GM18951 (cell line): ENCODE measurements at regions not wholly inside any gene's neighbourhood (a gene's known extent, or its start where the extent isn't known, plus 50 kb on each side); places are given as distances from the start of the nearest gene placed in this dataset.

Experiments
- POLR2A ChIP-seq: IDR thresholded peaks from 4 replicates; pipeline ENCODE4 v1.6.1; 2011; ENCODE audit warnings: mild to moderate bottlenecking; ENCODE audit not compliant: insufficient read length, insufficient read depth; ENCODE audit errors: extremely low read depth
- in situ Hi-C: fragments of 300-500 bp; cut with MboI; formaldehyde crosslinking; loops from one replicate; pipeline ENCODE4 v1.12.0; 2022; ENCODE audit warnings: low sequenced_read_pairs, mixed read lengths, inconsistent platforms; ENCODE audit not compliant: unreplicated experiment

DNA sequence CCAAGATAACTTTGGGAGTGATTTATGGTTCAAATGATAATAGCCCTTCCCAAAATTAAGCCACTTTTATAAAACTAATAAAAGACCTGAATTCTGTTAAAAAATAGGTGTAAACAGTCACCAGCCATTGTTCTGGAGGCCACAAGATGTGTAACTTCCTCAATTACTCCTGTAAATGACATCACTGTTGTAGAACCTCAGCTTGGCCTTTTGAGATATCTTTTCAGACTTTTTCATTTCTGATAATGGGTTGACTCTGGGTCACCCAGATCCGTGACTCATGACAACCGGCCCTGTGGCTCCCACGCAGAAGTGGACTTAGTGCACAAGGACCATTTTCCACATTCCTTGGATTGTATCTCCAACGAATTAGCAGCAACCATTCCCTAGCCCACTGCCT, 106.6 kb downstream of the DKK1 start:
- no peak for TF ChIP-seq POLR2A
- in situ Hi-C loops = no loop called here

DNA sequence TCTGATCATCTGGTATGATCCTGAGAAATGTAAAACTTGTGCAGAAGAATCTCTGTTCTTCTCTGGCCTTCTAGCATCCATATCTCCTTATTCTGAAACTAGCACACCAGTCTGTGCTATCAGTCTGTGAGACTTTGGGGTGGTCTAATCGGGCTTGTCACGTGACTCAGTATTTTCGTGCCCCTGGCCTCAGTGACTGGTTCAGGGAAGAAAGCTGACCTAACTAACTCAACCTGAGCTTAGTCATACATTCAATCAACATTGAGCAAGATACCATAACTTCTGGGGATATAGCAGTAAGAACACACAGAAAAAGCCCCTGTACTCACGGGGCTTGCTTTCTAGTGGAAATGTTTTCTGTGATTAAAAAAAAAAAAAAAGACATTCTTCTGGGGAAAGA, 109.3 kb downstream of the DKK1 start:
- in situ Hi-C loops = no loop called here
- TF ChIP-seq POLR2A = no peak

DNA sequence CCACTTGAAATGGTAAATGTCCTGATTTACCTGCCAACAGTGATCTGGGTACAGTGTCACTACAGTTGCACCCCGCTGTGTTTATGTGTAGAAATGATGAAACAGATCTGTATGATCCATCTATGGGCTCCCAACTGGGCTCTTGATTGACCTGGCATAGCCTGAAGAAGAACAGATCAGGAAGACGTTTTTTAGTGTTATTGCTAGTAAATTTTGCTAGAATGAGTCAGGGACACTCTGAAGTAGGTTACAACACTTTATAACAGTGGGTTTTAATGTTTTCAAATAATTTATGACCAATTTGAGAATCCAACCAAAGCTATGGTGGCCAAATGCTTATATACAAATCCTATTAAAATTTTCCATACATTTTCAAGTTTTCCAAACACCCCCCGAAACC, 110.3 kb downstream of the DKK1 start:
- TF ChIP-seq POLR2A = no peak
- in situ Hi-C loops = no loop called here

DNA sequence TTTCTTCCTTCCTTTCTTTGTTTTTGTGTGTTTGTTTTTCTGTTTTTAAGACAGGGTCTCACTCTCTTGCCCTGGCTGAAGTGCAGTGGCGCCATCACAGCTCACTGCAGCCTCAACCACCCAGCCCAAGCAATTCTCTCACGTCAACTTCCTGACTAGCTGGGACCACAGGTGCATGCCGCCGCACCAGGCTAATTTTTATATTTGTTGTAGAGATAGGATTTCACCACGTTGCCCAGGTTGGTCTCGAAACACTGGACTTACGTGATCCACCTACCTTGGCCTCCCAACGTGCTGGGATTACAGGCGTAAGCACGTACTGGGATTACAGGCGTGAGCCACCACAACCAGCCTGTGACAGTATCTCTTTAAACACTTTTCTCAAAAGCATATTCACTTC, 120.7 kb downstream of the DKK1 start:
- no peak for TF ChIP-seq POLR2A
- in situ Hi-C loops = no loop called here

DNA sequence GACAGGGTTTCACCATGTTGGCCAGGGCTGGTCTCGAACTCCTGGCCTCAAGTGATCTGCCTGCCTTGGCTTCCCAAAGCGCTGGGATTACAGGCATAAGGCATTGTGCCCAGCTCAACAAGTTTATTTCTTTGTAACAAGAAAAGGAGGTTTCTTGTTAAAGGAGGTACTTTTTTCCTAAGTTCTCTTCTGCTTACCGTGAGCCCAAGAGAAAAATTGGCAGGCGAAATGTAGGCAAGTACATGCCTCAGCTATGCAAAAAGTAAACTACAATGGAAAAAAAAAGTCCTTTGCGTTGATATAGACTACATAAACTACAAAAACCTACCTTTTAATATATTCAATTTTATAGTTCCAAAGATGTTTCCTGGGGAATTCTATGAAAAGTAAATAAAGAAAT, 122.6 kb downstream of the DKK1 start:
- TF ChIP-seq POLR2A = no peak
- in situ Hi-C loops = no loop called here

DNA sequence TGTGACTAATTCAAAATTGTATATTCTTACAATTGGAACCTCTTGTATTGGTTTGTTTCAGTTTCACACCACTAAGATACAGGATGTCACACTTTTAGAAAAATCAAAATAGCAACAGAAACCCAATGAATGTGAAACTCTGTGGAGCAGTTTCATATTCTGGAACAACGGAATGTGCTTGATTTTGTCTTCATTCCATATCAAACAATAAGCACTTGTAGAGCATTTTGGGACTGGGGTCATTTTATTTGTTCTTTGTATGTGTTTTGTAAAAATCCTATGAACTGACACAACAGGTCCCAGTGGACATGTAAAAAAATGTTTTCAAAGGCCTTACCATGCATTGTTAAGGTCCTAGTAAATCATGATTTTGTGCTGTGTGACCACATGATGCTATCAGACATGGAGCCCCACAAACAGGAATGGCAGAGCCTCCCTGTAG, 123.1 kb downstream of the DKK1 start:
- TF ChIP-seq POLR2A = no peak
- in situ Hi-C loops = no loop called here

DNA sequence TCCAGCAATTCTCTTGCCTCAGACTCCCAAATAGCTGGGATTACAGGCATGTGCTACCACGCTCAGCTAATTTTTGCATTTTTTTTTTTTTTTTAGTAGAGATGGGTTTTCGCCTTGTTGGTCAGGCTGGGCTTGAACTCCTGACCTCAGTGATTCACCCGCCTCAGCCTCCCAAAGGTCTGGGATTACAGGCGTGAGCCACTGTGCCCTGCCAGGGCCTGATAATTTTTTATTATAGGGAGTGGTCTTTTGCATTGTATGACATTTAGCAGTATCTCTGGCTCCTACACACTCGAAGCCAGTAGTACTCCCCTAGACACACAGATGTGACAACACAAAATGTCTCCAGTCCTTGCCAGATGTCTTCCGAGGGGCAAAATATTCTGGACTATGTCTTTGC, 124.0 kb downstream of the DKK1 start:
- no peak for TF ChIP-seq POLR2A
- in situ Hi-C loops = no loop called here

DNA sequence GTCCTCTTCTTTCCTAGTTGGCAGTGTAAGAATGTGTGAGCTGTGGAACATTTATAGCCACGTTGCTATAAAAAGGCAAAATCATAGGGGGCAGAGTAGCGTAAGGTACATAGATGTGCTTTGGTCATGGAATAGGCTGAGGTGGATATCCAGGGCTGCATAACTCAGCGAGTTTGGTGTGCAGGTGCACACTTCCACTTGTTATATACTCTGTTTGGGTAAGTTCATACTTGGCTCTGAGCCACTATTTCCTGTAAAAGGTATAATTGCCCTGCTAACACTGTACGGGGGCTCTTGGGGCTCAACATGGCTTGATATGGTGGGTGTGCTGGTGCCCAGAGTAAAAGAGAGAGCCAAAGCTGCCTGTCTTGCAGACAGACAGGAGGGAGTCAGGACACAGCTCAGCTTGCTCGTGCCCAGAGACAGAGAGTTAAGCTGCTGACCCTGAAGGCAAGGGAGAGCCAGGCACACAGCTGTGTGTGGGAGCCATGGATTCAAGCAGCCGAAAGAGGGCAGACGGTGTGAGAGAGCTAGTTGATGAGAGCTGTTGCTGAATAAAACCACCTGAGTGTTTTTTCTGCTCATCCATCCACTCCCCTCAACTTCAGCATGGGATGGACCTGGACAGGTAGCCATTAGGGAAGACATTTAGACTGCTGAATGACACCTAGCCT, 126.7 kb downstream of the DKK1 start:
- in situ Hi-C loops = no loop called here
- no peak for TF ChIP-seq POLR2A

DNA sequence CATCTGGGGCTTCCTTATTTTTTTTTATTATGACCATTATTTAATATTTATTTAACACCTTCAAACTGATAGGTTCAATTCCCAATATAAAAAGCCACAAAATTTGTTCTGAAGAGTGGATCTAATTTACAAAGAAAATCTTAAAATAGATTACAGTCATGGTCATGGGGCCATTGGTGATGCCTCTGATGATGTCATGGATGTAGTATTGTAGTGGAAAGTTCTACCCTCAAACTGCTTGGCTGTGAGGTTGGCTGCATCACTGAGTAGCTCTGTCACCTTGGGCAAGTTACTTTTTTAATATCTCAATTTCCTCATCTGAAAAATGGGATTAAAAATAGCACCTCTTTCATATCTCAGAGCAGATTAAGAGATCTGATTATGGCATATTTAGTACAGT, 128.5 kb downstream of the DKK1 start:
- TF ChIP-seq POLR2A = no peak
- in situ Hi-C loops = no loop called here

DNA sequence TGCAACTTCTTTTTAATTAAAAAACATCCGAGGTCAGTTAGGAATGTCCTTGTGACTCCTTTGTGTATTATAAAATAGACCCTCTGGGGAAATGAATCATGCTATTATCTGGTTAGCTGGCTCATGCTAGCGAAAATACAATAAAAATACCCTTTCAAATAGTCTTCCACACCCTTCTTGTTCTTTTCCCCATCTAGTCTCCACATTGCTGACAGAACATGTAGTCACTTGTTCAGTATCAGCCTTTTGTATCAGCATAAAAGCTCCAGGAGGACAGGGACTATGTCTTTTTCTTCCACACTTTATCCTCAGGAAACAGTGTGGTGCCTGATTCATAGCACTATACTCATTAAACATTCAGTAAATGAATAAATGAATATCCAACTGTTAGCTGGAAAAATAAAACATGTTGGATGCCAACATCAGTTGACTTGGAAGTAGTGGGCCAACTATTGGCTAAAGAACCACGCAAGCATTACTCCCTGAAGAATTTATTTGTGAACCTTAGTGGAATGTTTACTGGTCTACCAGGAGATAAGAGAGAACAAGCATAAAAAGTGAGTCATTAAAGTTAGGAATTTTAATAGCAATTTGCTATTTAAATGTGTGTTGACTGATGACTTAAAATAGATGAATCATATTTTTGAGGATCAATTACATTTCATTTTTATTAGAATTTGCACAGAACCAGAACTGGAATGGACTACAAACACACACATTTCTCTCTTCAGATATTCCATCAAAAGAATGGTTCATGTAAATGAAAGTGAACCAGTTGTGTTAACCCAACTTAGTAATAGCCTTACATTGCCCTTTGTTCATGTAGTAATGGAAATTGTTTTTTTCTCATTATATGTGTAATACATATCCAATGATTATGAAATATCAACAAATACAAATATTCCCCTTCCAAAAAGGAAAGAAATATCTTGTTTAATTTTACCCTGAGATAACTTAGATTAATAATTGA, 129.6 kb downstream of the DKK1 start:
- in situ Hi-C loops = no loop called here
- no peak for TF ChIP-seq POLR2A

DNA sequence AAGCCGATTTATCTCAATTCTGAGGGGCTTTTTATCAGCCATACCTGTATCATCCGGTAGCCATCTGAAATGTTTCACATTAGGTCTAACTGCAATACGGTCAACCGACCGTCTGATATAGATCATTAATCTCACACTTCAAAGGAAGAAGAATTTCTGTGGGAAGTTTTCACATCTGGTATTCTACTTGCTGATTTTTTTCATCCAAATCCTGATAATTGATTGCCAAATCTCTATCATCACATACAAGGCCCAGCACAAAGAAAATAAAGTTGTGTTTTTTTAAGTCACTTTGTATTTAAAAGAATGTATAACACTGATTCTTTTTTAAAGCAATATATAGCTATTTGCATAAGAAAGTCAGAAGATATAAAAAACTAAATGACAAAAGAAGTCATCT, 132.3 kb downstream of the DKK1 start:
- no peak for TF ChIP-seq POLR2A
- in situ Hi-C loops = no loop called here

DNA sequence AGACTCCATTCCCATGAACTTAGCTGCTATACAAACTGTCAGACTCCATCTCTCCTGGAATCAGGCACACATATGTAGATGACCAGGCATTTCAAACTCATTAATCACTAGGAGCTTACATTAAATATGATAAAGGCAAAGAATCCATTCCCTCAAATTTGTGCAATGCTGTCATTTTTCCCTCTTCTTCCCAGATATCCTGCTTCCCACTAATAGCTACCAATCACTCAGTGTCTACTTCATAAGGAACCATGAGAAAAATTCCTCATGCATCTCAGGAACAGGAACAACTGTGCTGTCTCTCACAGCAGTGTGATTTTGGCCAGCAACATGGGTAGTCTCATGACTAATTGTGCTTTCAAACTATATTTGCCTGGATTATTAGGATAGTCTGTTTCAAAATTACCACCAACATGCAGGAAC, 133.9 kb downstream of the DKK1 start:
- in situ Hi-C loops = no loop called here
- TF ChIP-seq POLR2A = no peak

DNA sequence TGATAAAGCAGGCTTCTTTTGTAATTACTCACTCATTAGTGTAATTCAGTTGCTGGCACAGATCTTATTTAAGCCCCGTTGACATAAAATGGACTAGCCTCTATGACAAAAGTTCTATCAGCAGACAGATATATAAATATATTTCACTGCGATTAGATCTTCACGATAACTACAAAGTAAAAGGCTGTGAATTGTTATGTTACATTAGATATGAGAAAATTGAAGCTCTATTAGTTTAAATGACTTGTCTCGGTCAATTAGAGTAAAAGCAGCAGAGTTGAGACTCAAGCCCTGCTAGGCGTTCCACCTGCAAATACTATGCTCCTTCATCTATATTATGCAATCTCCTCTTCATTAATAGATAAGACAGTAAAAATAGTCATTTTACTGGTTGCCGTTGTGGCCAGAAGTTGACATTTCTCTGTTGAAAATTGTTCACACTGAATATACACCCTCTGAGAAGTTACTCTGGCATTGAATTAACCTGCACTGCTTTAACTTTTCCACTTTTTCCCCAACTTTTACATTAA, 136.7 kb downstream of the DKK1 start:
- no peak for TF ChIP-seq POLR2A
- in situ Hi-C loops = no loop called here

DNA sequence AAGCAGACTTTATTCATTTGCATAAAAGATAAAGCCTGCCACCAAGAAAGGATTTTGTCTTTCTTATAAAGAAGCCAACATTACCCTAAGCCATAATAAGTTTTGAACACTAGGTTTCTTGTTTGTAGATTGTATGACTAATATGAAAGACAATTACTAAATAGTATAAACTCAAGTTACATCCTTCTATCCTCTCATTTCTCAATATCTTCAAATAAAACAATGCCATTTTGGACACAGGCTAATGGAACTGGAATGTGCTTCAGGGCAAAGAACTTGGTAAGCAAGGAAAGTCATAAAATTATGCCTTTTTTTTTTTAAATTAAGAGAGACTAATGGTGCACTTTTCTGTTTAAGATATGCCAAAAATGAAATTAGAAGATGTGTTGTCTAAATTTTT, 137.7 kb downstream of the DKK1 start:
- TF ChIP-seq POLR2A = no peak

More for the DNA sequence above, 137.7 kb downstream of the DKK1 start:
- in situ Hi-C loops = no loop called here
